ENCODE measurements at regions not wholly inside any gene's neighbourhood (a gene's known extent, or its start where the extent isn't known, plus 50 kb on each side); places are given as distances from the start of the nearest gene placed in this dataset.

DNA sequence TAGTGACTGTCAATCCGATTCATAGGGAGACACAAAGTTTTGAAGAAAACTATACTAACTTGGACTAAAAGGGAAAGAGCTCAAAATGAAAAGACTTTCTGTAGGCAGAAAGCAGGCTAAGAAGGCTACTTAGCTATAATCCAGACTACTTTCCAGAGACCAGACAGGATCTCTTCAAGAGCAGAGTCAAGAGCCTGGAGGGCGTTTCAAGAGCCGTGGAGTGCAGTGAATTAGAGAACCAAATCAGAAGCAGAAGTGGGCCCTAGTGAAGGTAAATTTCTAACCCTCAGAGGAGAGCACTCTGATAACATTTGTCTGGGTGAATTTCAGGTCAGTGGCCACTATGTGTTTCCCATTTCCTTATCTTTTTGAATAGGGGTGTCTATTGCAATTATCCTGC lies 76.4 kb downstream of the CGGBP1 start:
- Mint-ChIP-seq H3K27ac (no peak overlapping the region), H3K4me1 (no peaks in the 10 kb centered on the region), H3K4me3 (no peak overlapping the region), H3K9me3 (peaks cover 20 to 23% of the 10 kb centered on the region in 2 experiments), H3K27me3 (ENCODE audit: low read depth) (peaks cover 2% of the 10 kb centered on the region; the same call in 1 of the 2 replicates), H3K36me3 (ENCODE audit: insufficient read depth in 1 of 3, low read depth in 3 of 3) (peaks cover 0 to 4% (median 2%) of the 10 kb centered on the region in 3 experiments; a peak in 5 of 7 replicates)
- Histone ChIP-seq H3K4ac (ENCODE audit: low read depth, low read length) (no peak overlapping the region), H2BK15ac (ENCODE audit: low read depth, low read length) (no peak overlapping the region), H3K27me3 (ENCODE audit: insufficient read depth, low read length) (no peaks in the 10 kb centered on the region), H3K23ac (ENCODE audit: insufficient read length, low read depth, low read length) (no peak overlapping the region), H3K23me2 (ENCODE audit: insufficient read length, low read depth, low read length, poor library complexity, severe bottlenecking) (no peaks in the 10 kb centered on the region), H3K79me2 (ENCODE audit: insufficient read depth, low read length) (no peaks in the 10 kb centered on the region), H2BK120ac (ENCODE audit: low read depth, low read length, poor library complexity, severe bottlenecking) (no peak overlapping the region), H3K4me1 (ENCODE audit: insufficient read depth, low read length) (no peaks in the 10 kb centered on the region), H4K8ac (replicated peaks; ENCODE audit: insufficient read length, low read depth, low read length) (no peak overlapping the region), H4K20me1 (ENCODE audit: control insufficient read depth, insufficient read depth, insufficient read length) (no peaks in the 10 kb centered on the region), H3K9me3 (ENCODE audit: control insufficient read depth, low read depth, low read length) (peaks cover 12% of the 10 kb centered on the region), H2BK5ac (ENCODE audit: insufficient read length, low read length) (no peak overlapping the region), H2AFZ (ENCODE audit: low read length) (no peak overlapping the region), H4K91ac (ENCODE audit: insufficient read length, low read depth, low read length) (no peak overlapping the region), H3K18ac (ENCODE audit: insufficient read length, low read depth, low read length) (no peak overlapping the region), H2BK12ac (ENCODE audit: insufficient read length, low read depth, low read length) (no peak overlapping the region), H2AK5ac (ENCODE audit: insufficient read length, low read length) (no peak overlapping the region), H3K56ac (ENCODE audit: insufficient read length, low read depth, low read length) (no peak overlapping the region), H2BK20ac (ENCODE audit: low read depth, low read length, poor library complexity, severe bottlenecking) (no peak overlapping the region), H3K4me2 (ENCODE audit: insufficient read depth, insufficient read length, low read length) (no peak overlapping the region), H3K9ac (ENCODE audit: extremely low read depth, insufficient read length, low read length) (no peak overlapping the region), H3T11ph (ENCODE audit: low read length) (no peak overlapping the region), H3K14ac (ENCODE audit: insufficient read depth, low read length) (no peak overlapping the region), H3K27ac (ENCODE audit: insufficient read length, low read depth, low read length) (no peak overlapping the region), H4K5ac (ENCODE audit: insufficient read length, low read depth, low read length) (no peak overlapping the region), H3K79me1 (ENCODE audit: insufficient read depth, low read depth, low read length, poor library complexity, severe bottlenecking) (no peaks in the 10 kb centered on the region)
- TF ChIP-seq, protein P1, sequence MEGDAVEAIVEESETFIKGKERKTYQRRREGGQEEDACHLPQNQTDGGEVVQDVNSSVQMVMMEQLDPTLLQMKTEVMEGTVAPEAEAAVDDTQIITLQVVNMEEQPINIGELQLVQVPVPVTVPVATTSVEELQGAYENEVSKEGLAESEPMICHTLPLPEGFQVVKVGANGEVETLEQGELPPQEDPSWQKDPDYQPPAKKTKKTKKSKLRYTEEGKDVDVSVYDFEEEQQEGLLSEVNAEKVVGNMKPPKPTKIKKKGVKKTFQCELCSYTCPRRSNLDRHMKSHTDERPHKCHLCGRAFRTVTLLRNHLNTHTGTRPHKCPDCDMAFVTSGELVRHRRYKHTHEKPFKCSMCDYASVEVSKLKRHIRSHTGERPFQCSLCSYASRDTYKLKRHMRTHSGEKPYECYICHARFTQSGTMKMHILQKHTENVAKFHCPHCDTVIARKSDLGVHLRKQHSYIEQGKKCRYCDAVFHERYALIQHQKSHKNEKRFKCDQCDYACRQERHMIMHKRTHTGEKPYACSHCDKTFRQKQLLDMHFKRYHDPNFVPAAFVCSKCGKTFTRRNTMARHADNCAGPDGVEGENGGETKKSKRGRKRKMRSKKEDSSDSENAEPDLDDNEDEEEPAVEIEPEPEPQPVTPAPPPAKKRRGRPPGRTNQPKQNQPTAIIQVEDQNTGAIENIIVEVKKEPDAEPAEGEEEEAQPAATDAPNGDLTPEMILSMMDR (conservative IDR thresholded peaks at IDR 0.05) = no peak
- no peak for DNase-seq
- no CpG with 5 or more reads among the region's 3 CpGs for WGBS (ENCODE audit: extremely low coverage, insufficient read length, low lambda C conversion rate)

Data from H9 (cell line).